ENCODE measurements at regions not wholly inside any gene's neighbourhood (a gene's known extent, or its start where the extent isn't known, plus 50 kb on each side); places are given as distances from the start of the nearest gene placed in this dataset.
"Not testable (repeated sequence)": the region's sequence is repeated elsewhere in the genome, so short reads cannot be mapped to it uniquely, and the experiment has no call there.

GRCh38 chr2:81061016-81061415 is 756.5 kb upstream of the LRRTM1 start:
- DNase-seq: no peak

GRCh38 chr2:81050580-81051095 is 746.1 kb upstream of the LRRTM1 start:
- DNase-seq: no peak

DNA sequence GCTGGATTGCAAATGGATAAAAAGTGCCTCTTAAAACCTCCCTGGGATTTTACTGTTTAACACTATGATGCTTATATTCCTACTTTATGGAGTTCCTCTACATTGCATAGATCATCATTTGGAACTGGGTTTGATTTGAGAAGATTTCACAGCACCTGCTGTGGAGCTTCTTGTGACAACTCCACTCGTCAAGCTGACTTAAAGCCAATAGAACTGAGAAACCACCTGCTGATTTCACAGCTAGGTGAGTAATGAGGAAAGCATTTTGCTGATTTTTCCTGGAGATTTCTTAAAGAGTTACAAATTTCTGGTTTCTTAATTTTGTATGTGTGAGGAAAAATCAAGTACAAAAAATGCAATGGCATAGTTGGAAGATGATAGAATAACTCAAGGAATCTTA is 739.1 kb upstream of the LRRTM1 start:
- no peak for DNase-seq

DNA sequence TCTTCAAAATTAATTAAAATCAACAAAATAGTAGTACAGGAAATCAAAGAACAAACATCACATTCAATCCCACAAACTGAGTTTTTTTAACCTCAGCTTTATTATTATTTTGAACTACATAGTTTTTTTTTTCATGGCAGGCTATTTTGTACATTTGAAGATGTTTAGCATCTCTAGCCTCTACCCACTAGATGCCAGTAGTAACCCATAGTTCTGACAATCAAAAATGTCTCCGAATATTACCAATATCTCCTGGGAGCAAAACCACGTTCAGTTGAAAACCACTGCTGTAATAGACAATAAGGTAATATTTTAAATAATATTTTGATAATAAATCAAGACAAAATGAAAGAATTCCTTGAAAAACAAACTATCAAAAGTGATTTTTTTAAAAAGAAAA is 702.6 kb upstream of the LRRTM1 start:
- peak; percentile 27 for DNase-seq

DNA sequence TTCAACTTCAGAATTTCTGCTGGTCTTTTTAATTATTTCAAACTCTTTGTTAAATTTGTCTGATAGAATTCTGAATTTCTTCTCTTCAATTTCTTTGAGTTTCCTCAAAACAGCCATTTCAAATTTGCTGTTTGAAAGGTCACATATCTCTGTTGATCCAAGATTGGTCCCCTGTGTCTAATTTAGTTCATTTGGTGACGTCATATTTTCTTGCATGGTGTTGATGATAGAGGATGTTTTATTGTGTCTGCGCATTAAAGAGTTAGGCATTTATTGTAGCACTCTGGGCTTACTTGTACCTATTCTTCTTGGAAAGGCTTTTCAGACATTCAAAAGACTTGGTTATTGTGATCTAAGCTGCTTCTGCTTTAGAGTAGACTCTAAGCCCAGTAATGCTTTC is 698.4 kb upstream of the LRRTM1 start:
- DNase-seq: no peak

DNA sequence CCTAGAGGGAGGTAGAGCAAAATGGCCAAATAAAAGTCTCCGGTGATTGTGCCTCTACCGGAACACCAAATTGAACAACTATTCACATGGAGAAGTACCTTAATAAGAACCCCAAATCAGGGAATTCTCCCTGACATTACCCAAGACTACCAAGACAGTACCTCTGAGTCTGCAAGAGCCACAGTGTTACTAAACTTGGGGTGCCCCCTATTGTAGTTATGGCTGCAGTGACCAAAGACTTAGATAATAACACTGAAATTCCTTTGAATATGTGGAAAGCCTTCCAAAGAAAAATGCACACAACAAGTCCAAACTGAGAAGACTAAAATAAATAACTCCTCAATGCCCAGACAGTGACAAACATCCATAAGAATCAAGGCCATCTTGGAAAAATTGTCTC is 682.9 kb upstream of the LRRTM1 start:
- no peak for DNase-seq

DNA sequence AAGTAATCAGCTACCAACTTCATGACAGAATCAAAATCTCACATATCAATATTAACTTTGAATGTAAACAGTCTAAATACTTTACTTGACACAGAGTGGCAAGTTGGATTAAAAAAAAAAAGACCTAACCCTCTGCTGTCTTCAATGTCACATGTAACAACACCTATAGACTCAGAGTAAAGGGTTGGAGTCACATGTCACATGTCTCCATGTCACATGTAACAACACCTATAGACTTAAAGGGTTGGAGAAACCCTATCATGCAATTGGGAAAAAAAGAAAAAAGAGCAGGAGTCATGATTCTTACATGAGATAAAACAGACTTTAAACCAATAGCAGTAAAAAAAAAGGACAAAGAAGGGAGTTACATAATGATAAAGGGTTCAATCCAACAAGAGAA is 665.3 kb upstream of the LRRTM1 start:
- DNase-seq: no peak

DNA sequence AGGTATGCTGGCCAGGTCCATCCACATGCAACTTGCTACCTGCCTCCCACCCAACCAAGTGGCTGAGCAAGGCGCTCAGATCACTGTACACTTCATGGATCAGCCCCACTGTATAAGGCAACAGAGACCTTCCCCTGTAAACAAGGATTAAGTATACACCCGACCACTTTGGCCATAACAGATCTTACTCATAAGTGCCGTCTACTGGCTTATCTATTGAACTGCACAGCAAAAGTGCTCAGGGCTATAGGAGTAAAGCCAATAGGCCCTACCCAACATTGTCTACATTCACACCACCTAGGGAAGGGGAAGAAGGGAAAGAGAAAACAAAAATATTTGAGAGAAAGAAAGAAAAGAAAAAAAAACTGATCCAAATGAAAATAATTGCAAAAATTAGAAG is 663.9 kb upstream of the LRRTM1 start:
- no peak for DNase-seq

DNA sequence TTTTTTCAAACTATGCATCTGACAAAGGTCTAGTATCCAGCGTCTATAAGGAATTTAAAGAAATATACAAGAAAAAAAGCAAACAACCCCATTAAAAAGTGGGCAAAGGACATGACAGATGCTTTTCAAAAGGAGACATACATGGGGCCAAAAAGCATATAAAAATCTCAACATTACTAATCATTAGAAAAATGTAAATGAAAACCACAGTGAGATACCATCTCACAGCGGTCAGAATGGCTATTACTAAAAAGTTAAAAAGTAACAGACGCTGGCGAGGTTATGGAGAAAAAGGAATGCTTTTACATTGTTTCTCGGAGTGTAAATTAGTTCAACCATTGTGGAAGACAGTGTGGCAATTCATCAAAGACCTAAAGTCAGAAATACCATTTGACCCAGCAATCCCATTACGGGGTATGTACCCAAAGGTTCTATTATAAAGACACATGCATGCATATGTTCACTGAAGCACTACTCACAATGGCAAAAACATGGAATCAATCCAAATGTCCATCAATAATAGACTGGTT is 643.1 kb upstream of the LRRTM1 start:
- DNase-seq: no peak

- no peak for DNase-seq
Observed at GRCh38 chr2:80943487-80943886, 638.9 kb upstream of the LRRTM1 start.

DNA sequence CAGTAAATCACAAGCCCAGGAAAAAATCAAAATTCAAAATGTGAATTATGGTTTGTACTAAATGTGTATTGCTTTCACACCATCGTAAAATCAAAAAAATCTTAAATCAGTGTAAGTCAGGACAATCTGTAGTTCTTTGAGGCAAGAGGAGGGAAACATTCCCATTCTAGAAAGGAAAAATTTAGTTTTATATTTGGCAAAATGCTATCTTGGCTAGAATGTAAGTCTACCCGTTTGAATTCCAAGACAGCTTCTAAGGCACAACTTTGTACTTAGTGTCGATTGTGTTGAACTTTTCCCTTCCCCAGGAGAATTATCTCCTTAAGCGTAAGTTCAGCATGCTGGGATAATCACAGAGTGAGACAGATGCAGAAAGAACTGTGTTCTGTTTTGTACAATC is 638.2 kb upstream of the LRRTM1 start:
- no peak for DNase-seq

DNA sequence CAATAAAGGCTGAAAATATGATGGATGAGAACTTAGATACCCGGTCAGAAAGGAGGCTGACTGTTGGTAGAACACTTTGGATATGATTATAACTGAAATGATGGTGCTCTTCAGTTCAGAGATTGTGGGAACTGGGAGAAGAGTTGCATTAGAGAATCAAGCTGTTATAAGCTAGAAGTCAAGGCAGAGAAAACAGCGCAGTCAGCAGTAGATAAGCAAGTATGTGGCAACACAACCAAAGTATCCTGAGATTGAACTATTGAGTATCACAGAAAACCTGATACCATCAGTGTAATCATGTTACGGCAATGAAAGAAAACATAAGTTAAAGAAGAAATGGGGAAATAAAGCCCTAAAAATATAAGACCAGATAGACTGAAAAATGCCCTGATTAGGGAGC is 633.9 kb upstream of the LRRTM1 start:
- DNase-seq: no peak

DNA sequence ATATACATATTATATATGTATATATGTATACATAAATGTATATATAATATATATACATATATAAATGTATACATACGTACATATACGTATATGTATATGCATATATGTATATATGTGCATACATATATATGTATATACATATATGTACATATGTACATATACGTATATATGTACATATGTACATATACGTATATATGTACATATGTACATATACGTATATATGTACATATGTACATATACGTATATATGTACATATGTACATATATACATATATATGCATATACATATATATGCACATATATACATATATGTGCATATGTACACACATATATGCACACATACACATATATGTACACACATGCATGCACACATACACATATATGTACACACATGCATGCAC is 627.3 kb upstream of the LRRTM1 start:
- not testable (repeated sequence) for DNase-seq

DNA sequence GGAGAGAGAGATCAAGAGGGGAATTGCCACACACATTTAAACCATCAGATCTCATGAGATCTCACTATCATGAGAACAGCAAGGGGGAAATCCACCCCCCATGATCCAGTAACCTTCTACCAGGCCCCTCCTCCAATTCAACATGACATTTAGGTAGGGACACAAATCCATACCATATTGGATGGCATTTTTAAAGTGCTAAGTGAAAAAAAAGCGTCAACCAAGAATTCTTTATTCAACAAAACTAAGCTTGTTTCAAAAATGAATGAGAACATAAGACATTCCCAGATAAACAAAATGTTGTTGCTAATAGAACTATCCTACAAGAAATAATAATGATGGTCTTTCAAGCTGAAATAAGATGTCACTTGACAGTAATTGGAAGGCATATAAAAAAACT is 626.2 kb upstream of the LRRTM1 start:
- DNase-seq: no peak

- no peak for DNase-seq
Observed at GRCh38 chr2:80926168-80926567, 621.6 kb upstream of the LRRTM1 start.

DNA sequence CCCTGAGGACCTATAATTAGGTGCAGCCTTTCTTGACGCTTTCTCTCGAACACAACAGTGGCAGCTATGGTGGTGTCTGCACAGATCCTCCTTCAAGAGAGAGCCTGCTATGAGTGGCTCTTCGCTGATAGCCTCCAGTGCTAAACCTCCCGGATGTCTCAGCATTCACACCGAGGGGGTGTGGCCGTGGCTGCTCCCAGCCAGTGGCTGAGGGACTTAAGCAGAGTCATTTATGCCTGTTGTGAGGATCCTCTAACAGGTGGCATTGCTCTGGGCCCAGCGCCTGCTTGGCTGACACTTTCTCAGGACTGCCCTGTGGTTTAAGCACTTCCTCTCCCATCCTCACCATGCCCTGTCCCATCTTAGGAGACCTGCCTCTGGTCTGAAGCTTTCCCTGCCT is 592.0 kb upstream of the LRRTM1 start:
- no peak for DNase-seq

GRCh38 chr2:80894486-80894885 is 589.9 kb upstream of the LRRTM1 start:
- no peak for DNase-seq

DNA sequence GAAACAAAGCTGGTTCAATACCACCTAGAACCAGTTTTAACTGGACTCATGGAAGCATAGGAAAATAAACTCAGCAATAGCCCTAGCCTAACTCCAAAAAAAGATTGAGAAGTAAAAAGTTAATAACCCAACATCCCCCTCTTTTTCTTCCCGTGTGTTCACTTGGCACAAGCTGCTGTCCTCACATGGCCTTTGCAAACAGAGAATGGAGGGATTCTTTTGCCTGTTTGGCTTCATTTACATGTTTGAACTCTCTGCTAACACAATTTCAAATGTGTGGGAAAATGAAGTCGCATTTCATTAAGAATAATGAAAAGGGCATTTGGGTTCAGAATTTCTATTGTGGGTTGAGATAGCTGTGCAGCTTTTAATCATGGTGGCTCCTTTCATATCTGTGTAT is 589.2 kb upstream of the LRRTM1 start:
- no peak for DNase-seq

GRCh38 chr2:80889009-80889408 is 584.5 kb upstream of the LRRTM1 start:
- DNase-seq: no peak

DNA sequence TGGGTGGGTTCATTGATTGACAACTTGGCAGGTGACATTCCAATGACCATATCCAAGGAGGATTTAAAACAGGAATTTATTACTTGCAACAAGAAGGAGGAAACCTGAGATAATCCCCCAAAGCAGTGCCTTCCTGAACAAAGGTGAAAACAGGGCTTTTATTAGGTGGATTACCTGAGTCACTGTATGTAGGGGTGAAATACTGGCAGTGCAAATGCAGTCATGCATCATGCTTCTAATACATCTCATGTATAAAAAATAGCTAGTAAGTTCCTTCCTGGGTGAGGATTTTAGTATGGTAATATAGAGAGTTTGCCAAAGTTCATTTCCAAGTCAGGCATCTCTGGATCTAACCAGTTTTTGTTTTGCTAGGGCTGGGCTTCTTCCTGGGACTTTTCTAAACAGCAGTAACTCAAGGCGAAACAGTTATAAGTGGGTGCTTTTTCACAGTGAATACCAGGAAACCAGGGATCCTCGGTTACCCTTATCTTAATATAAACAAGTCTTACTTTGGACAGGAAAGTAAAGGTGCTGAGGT is 583.4 kb upstream of the LRRTM1 start:
- no peak for DNase-seq

- DNase-seq: no peak
Observed at GRCh38 chr2:80874374-80874773, 569.8 kb upstream of the LRRTM1 start.

DNA sequence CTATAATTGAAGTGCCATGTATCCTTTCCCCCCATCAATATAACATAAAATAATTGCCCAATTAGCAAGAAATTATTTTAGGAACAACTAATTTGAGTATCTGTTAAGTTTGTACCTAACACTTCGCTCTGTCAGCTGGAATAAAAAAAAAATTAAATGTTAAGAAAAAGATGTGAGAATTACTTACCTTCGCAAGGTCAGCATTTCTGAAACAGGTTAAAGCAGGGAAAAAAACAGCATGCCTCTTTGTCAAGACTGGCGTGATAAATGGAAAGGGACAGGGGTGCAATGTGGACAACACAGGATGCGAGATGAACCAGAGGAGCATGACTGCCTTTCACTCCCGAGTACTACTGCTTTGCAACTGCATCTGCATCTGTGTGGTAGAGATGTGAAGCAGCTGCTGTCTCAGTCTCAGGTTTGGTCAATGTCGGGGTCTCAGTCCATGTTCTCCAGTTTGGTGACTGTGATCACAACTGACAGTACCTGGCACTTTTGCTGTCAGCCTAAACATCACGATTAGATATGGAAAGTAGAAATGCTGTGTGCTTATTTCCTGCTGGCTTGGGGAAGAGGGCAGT is 565.4 kb upstream of the LRRTM1 start:
- DNase-seq: no peak

- DNase-seq: no peak
Observed at GRCh38 chr2:80863147-80863714, 558.7 kb upstream of the LRRTM1 start.

- no peak for DNase-seq
Observed at GRCh38 chr2:80858965-80859364, 554.4 kb upstream of the LRRTM1 start.

DNA sequence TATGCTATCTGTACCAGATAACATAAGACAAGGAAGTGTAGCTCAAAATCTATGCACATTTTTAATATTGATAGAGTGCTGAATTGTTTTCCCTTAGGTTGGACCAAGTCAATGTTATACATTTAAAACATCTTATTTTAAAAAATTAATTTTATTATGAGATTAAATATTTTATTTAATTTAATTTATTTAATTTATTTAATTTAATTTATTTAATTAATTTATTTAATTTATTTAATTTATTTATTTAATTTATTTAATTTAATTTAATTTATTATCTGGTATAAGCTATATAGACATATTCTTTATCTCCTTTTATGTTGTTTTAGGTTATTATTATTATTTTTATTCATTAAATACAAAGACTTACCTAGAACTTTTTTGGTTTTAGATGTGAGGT is 551.7 kb upstream of the LRRTM1 start:
- no peak for DNase-seq
